GM12873 (cell line): ENCODE measurements at regions not wholly inside any gene's neighbourhood (a gene's known extent, or its start where the extent isn't known, plus 50 kb on each side); places are given as distances from the start of the nearest gene placed in this dataset.

Experiments
- TF ChIP-seq, protein P1 (sequence below): IDR thresholded peaks from 2 replicates; pipeline ENCODE4 v1.5.1; 2012; ENCODE audit warnings: low read depth, mild to moderate bottlenecking, moderate library complexity, low read length, control low read depth; ENCODE audit not compliant: insufficient read depth; ENCODE audit errors: missing control alignments

DNA sequence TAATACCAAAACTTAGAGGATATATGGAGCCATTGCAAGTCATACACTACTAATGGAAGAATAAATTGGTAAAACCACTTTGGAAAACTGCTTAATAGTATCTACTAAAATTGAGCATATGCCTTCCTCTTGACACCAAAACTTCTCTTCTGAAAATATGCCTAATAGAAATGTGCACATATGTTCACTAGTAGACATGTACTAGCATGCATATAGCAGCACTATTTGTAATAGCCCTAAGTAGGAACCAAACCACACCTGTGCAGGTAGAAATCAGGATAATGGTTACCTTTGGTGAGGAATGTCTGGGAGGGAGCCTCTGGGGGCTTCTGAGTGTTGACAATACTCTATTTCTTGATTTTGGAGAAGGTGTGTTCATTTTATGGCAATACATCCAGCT, 424.8 kb upstream of the BTBD3 start:
- TF ChIP-seq, protein P1, sequence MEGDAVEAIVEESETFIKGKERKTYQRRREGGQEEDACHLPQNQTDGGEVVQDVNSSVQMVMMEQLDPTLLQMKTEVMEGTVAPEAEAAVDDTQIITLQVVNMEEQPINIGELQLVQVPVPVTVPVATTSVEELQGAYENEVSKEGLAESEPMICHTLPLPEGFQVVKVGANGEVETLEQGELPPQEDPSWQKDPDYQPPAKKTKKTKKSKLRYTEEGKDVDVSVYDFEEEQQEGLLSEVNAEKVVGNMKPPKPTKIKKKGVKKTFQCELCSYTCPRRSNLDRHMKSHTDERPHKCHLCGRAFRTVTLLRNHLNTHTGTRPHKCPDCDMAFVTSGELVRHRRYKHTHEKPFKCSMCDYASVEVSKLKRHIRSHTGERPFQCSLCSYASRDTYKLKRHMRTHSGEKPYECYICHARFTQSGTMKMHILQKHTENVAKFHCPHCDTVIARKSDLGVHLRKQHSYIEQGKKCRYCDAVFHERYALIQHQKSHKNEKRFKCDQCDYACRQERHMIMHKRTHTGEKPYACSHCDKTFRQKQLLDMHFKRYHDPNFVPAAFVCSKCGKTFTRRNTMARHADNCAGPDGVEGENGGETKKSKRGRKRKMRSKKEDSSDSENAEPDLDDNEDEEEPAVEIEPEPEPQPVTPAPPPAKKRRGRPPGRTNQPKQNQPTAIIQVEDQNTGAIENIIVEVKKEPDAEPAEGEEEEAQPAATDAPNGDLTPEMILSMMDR: no peak

DNA sequence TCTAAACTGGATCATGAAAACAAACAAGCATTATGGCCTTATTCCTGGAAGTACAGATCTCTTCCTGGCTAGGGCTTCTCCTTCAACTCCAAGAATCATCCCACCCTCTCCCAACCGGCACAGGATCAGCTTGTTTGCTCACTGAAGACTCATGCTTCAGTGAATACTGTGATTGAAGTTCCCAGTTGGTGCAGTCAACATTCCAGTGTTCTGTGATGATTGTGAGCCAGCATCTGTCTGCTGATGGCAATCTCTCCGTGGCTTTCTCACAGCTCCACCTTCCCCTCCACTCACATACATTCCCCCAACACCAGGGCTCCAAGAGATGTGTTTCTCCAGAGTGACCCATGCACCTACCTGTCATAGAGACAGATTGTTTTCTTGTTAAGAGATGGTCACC, 421.3 kb upstream of the BTBD3 start:
- TF ChIP-seq, protein P1: no peak

- TF ChIP-seq, protein P1: no peak
Measured at GRCh38 chr20:11497545-11497944, 420.1 kb upstream of the BTBD3 start.

- TF ChIP-seq, protein P1: no peak
Measured at GRCh38 chr20:11499101-11499634, 418.5 kb upstream of the BTBD3 start.

- TF ChIP-seq, protein P1: no peak
Measured at GRCh38 chr20:11502061-11502460, 415.6 kb upstream of the BTBD3 start.

GRCh38 chr20:11502671-11503070, 415.0 kb upstream of the BTBD3 start:
- TF ChIP-seq, protein P1: no peak

GRCh38 chr20:11509776-11510175, 407.9 kb upstream of the BTBD3 start:
- TF ChIP-seq, protein P1: no peak
